ENCODE measurements at regions not wholly inside any gene's neighbourhood (a gene's known extent, or its start where the extent isn't known, plus 50 kb on each side); places are given as distances from the start of the nearest gene placed in this dataset.
"Not testable (repeated sequence)": the region's sequence is repeated elsewhere in the genome, so short reads cannot be mapped to it uniquely, and the experiment has no call there.

GRCh38 chr14:104404922-104405321 is 174.6 kb upstream of the C14orf180 start:
- DNase-seq: no peak

- DNase-seq: no peak
These were observed 174.0 kb upstream of the C14orf180 start for GRCh38 chr14:104405360-104406226.

GRCh38 chr14:104406831-104407230 is 172.7 kb upstream of the C14orf180 start:
- DNase-seq: no peak

GRCh38 chr14:104416383-104416782 is 163.2 kb upstream of the C14orf180 start:
- no peak for DNase-seq

- DNase-seq: no peak
These were observed 159.6 kb upstream of the C14orf180 start for GRCh38 chr14:104419865-104420505.

GRCh38 chr14:104420523-104420922 is 159.0 kb upstream of the C14orf180 start:
- DNase-seq: not testable (repeated sequence)

GRCh38 chr14:104420990-104421389 is 158.6 kb upstream of the C14orf180 start:
- DNase-seq: no peak

GRCh38 chr14:104421401-104421821 is 158.2 kb upstream of the C14orf180 start:
- no peak for DNase-seq

- no peak for DNase-seq
These were observed 157.4 kb upstream of the C14orf180 start for GRCh38 chr14:104421892-104422828.

GRCh38 chr14:104422837-104423681 is 156.5 kb upstream of the C14orf180 start:
- DNase-seq: no peak

GRCh38 chr14:104423701-104424405 is 155.7 kb upstream of the C14orf180 start:
- no peak for DNase-seq

- no peak for DNase-seq
These were observed 155.0 kb upstream of the C14orf180 start for GRCh38 chr14:104424406-104425072.

- no peak for DNase-seq
These were observed 154.3 kb upstream of the C14orf180 start for GRCh38 chr14:104425171-104425681.

- no peak for DNase-seq
These were observed 153.6 kb upstream of the C14orf180 start for GRCh38 chr14:104425763-104426646.

- DNase-seq: no peak
These were observed 152.3 kb upstream of the C14orf180 start for GRCh38 chr14:104427131-104427851.

GRCh38 chr14:104428333-104428851 is 151.2 kb upstream of the C14orf180 start:
- DNase-seq: no peak

GRCh38 chr14:104428860-104429259 is 150.7 kb upstream of the C14orf180 start:
- no peak for DNase-seq

- DNase-seq: no peak
These were observed 150.2 kb upstream of the C14orf180 start for GRCh38 chr14:104429291-104429861.
